ENCODE measurements at regions not wholly inside any gene's neighbourhood (a gene's known extent, or its start where the extent isn't known, plus 50 kb on each side); places are given as distances from the start of the nearest gene placed in this dataset.

- intact Hi-C loops (cut with DNase I): no loop called here
- no peak for ATAC-seq
- Histone ChIP-seq H3K27me3 (no peaks in the 10 kb centered on the region), H3K4me3 (no peak overlapping the region), H3K4me1 (no peaks in the 10 kb centered on the region), H3K9me3 (no peaks in the 10 kb centered on the region), H3K36me3 (no peaks in the 10 kb centered on the region), H3K27ac (no peak overlapping the region)
- DNase-seq: no peak
- TF ChIP-seq CTCF (IDR thresholded peaks at IDR 0.05): no peak
These were observed 653.1 kb downstream of the TBC1D32 start for GRCh38 chr6:120681204-120681603.

GRCh38 chr6:120675886-120676285, 658.4 kb downstream of the TBC1D32 start:
- ATAC-seq: no peak
- Histone ChIP-seq H3K9me3 (no peaks in the 10 kb centered on the region), H3K27me3 (no peaks in the 10 kb centered on the region), H3K4me3 (no peak overlapping the region), H3K36me3 (no peaks in the 10 kb centered on the region), H3K27ac (no peak overlapping the region), H3K4me1 (no peaks in the 10 kb centered on the region)
- DNase-seq: no peak
- intact Hi-C loops (cut with DNase I): no loop called here
- TF ChIP-seq CTCF (IDR thresholded peaks at IDR 0.05): no peak

GRCh38 chr6:120671519-120671918, 662.8 kb downstream of the TBC1D32 start:
- TF ChIP-seq CTCF (IDR thresholded peaks at IDR 0.05): no peak
- DNase-seq (no peak), ATAC-seq (no peak)
- H3K4me1 ChIP-seq: no peaks in the 10 kb centered on the region
- no peaks in the 10 kb centered on the region for H3K27me3 ChIP-seq
- no peaks in the 10 kb centered on the region for H3K36me3 ChIP-seq
- intact Hi-C loops (cut with DNase I): no loop called here
- H3K4me3 ChIP-seq: no peak overlapping the region
- no peak overlapping the region for H3K27ac ChIP-seq
- H3K9me3 ChIP-seq: no peaks in the 10 kb centered on the region

GRCh38 chr6:120652506-120652905, 681.8 kb downstream of the TBC1D32 start:
- intact Hi-C loops (cut with DNase I): no loop called here
- Histone ChIP-seq H3K4me3 (no peak overlapping the region), H3K27ac (no peak overlapping the region), H3K4me1 (no peaks in the 10 kb centered on the region), H3K9me3 (no peaks in the 10 kb centered on the region), H3K27me3 (no peaks in the 10 kb centered on the region), H3K36me3 (no peaks in the 10 kb centered on the region)
- ATAC-seq (no peak), DNase-seq (no peak)
- TF ChIP-seq CTCF (IDR thresholded peaks at IDR 0.05): no peak

GRCh38 chr6:120648713-120649112, 685.6 kb downstream of the TBC1D32 start:
- H3K4me3 ChIP-seq: no peak overlapping the region
- no peaks in the 10 kb centered on the region for H3K27me3 ChIP-seq
- no peak for TF ChIP-seq CTCF (IDR thresholded peaks at IDR 0.05)
- no peak overlapping the region for H3K27ac ChIP-seq
- no peaks in the 10 kb centered on the region for H3K9me3 ChIP-seq
- DNase-seq (no peak), ATAC-seq (no peak)
- intact Hi-C loops (cut with DNase I): no loop called here
- H3K36me3 ChIP-seq: no peaks in the 10 kb centered on the region
- no peaks in the 10 kb centered on the region for H3K4me1 ChIP-seq

GRCh38 chr6:120646101-120646500, 688.2 kb downstream of the TBC1D32 start:
- Histone ChIP-seq H3K27ac (no peak overlapping the region), H3K9me3 (no peaks in the 10 kb centered on the region), H3K4me1 (no peaks in the 10 kb centered on the region), H3K27me3 (no peaks in the 10 kb centered on the region), H3K4me3 (no peak overlapping the region), H3K36me3 (no peaks in the 10 kb centered on the region)
- no peak for TF ChIP-seq CTCF (IDR thresholded peaks at IDR 0.05)
- ATAC-seq (no peak), DNase-seq (no peak)
- intact Hi-C loops (cut with DNase I): no loop called here

All from upper lobe of right lung (tissue), 1 donor.